ENCODE measurements at regions not wholly inside any gene's neighbourhood (a gene's known extent, or its start where the extent isn't known, plus 50 kb on each side); places are given as distances from the start of the nearest gene placed in this dataset.

GRCh38 chr6:140636271-140636907 is 1261.9 kb upstream of the CITED2 start:
- no peak overlapping the region for H3K9ac ChIP-seq

GRCh38 chr6:140627002-140627401 is 1252.6 kb upstream of the CITED2 start:
- Histone ChIP-seq H3K4me2 (no peak overlapping the region), H3K9ac (no peak overlapping the region), H3K79me2 (ENCODE audit: low read depth) (no peaks in the 10 kb centered on the region), H3F3A (ENCODE audit: low read depth) (no peaks in the 10 kb centered on the region), H3K9me3 (ENCODE audit: low read depth) (no peaks in the 10 kb centered on the region), H4K20me1 (ENCODE audit: low read depth) (no peaks in the 10 kb centered on the region), H3K27me3 (no peaks in the 10 kb centered on the region), H3K27ac (no peak overlapping the region), H2AFZ (replicated peaks) (no peak overlapping the region), H3K36me3 (no peaks in the 10 kb centered on the region), H3K4me1 (no peaks in the 10 kb centered on the region), H3K4me3 (no peak overlapping the region)
- peaks cover 2% of the 10 kb centered on the region for H3K27me3 Mint-ChIP-seq (ENCODE audit: insufficient read depth, low read depth)
- H3K27ac Mint-ChIP-seq: no peak overlapping the region
- no peaks in the 10 kb centered on the region for H3K4me1 Mint-ChIP-seq
- no peak for DNase-seq (ENCODE audit: low spot score)
- H3K4me3 Mint-ChIP-seq: no peak overlapping the region
- peaks cover 33% of the 10 kb centered on the region for H3K9me3 Mint-ChIP-seq
- TF ChIP-seq EZH2 (IDR thresholded peaks at IDR 0.05) (no peak), CTCF (IDR thresholded peaks at IDR 0.05) (no peak), EZH2phosphoT487 (IDR thresholded peaks at IDR 0.05) (no peak)
- H3K36me3 Mint-ChIP-seq: peaks cover 6% of the 10 kb centered on the region

More at GRCh38 chr6:140636271-140636907, 1261.9 kb upstream of the CITED2 start:
- H3K36me3 ChIP-seq: no peaks in the 10 kb centered on the region
- Mint-ChIP-seq H3K27ac (no peak overlapping the region), H3K27me3 (ENCODE audit: insufficient read depth, low read depth) (peaks cover 3% of the 10 kb centered on the region), H3K36me3 (no peaks in the 10 kb centered on the region), H3K9me3 (no peaks in the 10 kb centered on the region), H3K4me1 (peaks cover 4% of the 10 kb centered on the region), H3K4me3 (no peak overlapping the region)
- no peak overlapping the region for H3K4me3 ChIP-seq
- no peaks in the 10 kb centered on the region for H3K9me3 ChIP-seq (ENCODE audit: low read depth)
- H3F3A ChIP-seq (ENCODE audit: low read depth): no peaks in the 10 kb centered on the region
- H3K27me3 ChIP-seq: no peaks in the 10 kb centered on the region
- H2AFZ ChIP-seq (replicated peaks): no peak overlapping the region
- no peaks in the 10 kb centered on the region for H4K20me1 ChIP-seq (ENCODE audit: low read depth)
- H3K27ac ChIP-seq: no peak overlapping the region
- DNase-seq (ENCODE audit: low spot score): no peak
- H3K4me2 ChIP-seq: no peak overlapping the region
- TF ChIP-seq EZH2 (IDR thresholded peaks at IDR 0.05) (no peak), EZH2phosphoT487 (IDR thresholded peaks at IDR 0.05) (no peak), CTCF (IDR thresholded peaks at IDR 0.05) (no peak)
- H3K79me2 ChIP-seq (ENCODE audit: low read depth): no peaks in the 10 kb centered on the region
- H3K4me1 ChIP-seq: no peaks in the 10 kb centered on the region

DNA sequence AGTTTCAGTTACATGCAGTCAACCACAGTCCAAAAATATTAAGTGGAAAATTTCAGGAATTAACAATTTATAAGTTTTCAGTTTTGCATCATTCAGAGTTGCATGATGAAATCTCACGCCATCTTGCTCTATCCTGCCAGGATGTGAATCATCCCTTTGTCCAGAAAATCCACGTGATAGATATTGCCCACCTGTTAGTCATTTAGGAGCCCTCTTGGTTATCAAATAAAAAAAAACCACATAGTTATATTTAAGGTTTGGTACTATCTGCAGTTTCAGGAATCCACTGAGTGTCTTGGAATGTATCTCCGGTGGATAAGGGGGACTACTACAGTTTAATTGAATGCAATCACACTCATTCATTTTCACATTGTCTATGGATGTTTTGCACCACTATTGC is 1249.0 kb upstream of the CITED2 start:
- no peak for DNase-seq (ENCODE audit: low spot score)
- Mint-ChIP-seq H3K27me3 (ENCODE audit: insufficient read depth, low read depth) (peaks cover 2% of the 10 kb centered on the region), H3K4me3 (no peak overlapping the region), H3K27ac (no peak overlapping the region), H3K4me1 (no peaks in the 10 kb centered on the region), H3K9me3 (peaks cover 29% of the 10 kb centered on the region), H3K36me3 (peaks cover 6% of the 10 kb centered on the region)
- Histone ChIP-seq H3K79me2 (ENCODE audit: low read depth) (no peaks in the 10 kb centered on the region), H3K27ac (no peak overlapping the region), H3K9me3 (ENCODE audit: low read depth) (no peaks in the 10 kb centered on the region), H3F3A (ENCODE audit: low read depth) (no peaks in the 10 kb centered on the region), H3K27me3 (no peaks in the 10 kb centered on the region), H3K4me3 (no peak overlapping the region), H2AFZ (replicated peaks) (no peak overlapping the region), H3K4me2 (no peak overlapping the region), H3K4me1 (no peaks in the 10 kb centered on the region), H3K9ac (no peak overlapping the region), H4K20me1 (ENCODE audit: low read depth) (no peaks in the 10 kb centered on the region), H3K36me3 (no peaks in the 10 kb centered on the region)
- no peak for TF ChIP-seq CTCF (IDR thresholded peaks at IDR 0.05)
- TF ChIP-seq EZH2phosphoT487 (IDR thresholded peaks at IDR 0.05): no peak
- no peak for TF ChIP-seq EZH2 (IDR thresholded peaks at IDR 0.05)
